ENCODE measurements at regions not wholly inside any gene's neighbourhood (a gene's known extent, or its start where the extent isn't known, plus 50 kb on each side); places are given as distances from the start of the nearest gene placed in this dataset.

GRCh38 chr10:2972216-2972615, 95.1 kb upstream of the PFKP start:
- WGBS, result 66% methylated on average over 7 of the region's 7 CpGs

GRCh38 chr10:2970190-2970823, 97.0 kb upstream of the PFKP start:
- Histone ChIP-seq H3K27ac (no peak overlapping the region), H3K9me3 (no peaks in the 10 kb centered on the region), H3K4me3 (no peak overlapping the region), H3K36me3 (no peaks in the 10 kb centered on the region), H3K4me1 (no peaks in the 10 kb centered on the region), H3K27me3 (no peaks in the 10 kb centered on the region)
- 83% methylated on average over 7 of the region's 7 CpGs for WGBS
- TF ChIP-seq EP300 (IDR thresholded peaks at IDR 0.05) (no peak), POLR2AphosphoS5 (IDR thresholded peaks at IDR 0.05) (no peak), POLR2A (IDR thresholded peaks at IDR 0.05) (no peak), CTCF (IDR thresholded peaks at IDR 0.05) (no peak)
- DNase-seq (ENCODE audit: low spot score in 2 of 2), result no peak

More at GRCh38 chr10:2972216-2972615, 95.1 kb upstream of the PFKP start:
- Histone ChIP-seq H3K36me3 (no peaks in the 10 kb centered on the region), H3K4me1 (no peaks in the 10 kb centered on the region), H3K27me3 (no peaks in the 10 kb centered on the region), H3K9me3 (no peaks in the 10 kb centered on the region), H3K4me3 (no peak overlapping the region), H3K27ac (no peak overlapping the region)
- no peak for TF ChIP-seq EP300 (IDR thresholded peaks at IDR 0.05)
- no peak for TF ChIP-seq CTCF (IDR thresholded peaks at IDR 0.05)
- TF ChIP-seq POLR2A (IDR thresholded peaks at IDR 0.05), result no peak
- no peak for TF ChIP-seq POLR2AphosphoS5 (IDR thresholded peaks at IDR 0.05)
- no peak for DNase-seq (ENCODE audit: low spot score in 2 of 2)

GRCh38 chr10:2968401-2969058, 98.8 kb upstream of the PFKP start:
- Histone ChIP-seq H3K4me3 (no peak overlapping the region), H3K36me3 (no peaks in the 10 kb centered on the region), H3K4me1 (no peaks in the 10 kb centered on the region), H3K9me3 (no peaks in the 10 kb centered on the region), H3K27me3 (no peaks in the 10 kb centered on the region), H3K27ac (no peak overlapping the region)
- no peak for DNase-seq (ENCODE audit: low spot score in 2 of 2)
- WGBS, result 63% methylated on average over 9 of the region's 9 CpGs
- TF ChIP-seq EP300 (IDR thresholded peaks at IDR 0.05) (no peak), CTCF (IDR thresholded peaks at IDR 0.05) (no peak), POLR2AphosphoS5 (IDR thresholded peaks at IDR 0.05) (no peak), POLR2A (IDR thresholded peaks at IDR 0.05) (no peak)

GRCh38 chr10:2966134-2966533, 101.2 kb upstream of the PFKP start:
- H3K4me1 ChIP-seq, result no peaks in the 10 kb centered on the region
- no peak for TF ChIP-seq POLR2AphosphoS5 (IDR thresholded peaks at IDR 0.05)
- TF ChIP-seq POLR2A (IDR thresholded peaks at IDR 0.05), result no peak
- no peak for TF ChIP-seq EP300 (IDR thresholded peaks at IDR 0.05)
- no peak for TF ChIP-seq CTCF (IDR thresholded peaks at IDR 0.05)
- no peak overlapping the region for H3K27ac ChIP-seq
- DNase-seq (ENCODE audit: low spot score in 2 of 2), result no peak
- H3K4me3 ChIP-seq, result no peak overlapping the region
- 63% methylated on average over 4 of the region's 4 CpGs for WGBS
- H3K9me3 ChIP-seq, result no peaks in the 10 kb centered on the region
- no peaks in the 10 kb centered on the region for H3K36me3 ChIP-seq
- H3K27me3 ChIP-seq, result no peaks in the 10 kb centered on the region

GRCh38 chr10:2964632-2965296, 102.6 kb upstream of the PFKP start:
- TF ChIP-seq POLR2AphosphoS5 (IDR thresholded peaks at IDR 0.05), result no peak
- TF ChIP-seq EP300 (IDR thresholded peaks at IDR 0.05), result no peak
- TF ChIP-seq CTCF (IDR thresholded peaks at IDR 0.05), result no peak
- TF ChIP-seq POLR2A (IDR thresholded peaks at IDR 0.05), result no peak
- WGBS, result 70% methylated on average over 5 of the region's 5 CpGs
- no peaks in the 10 kb centered on the region for H3K36me3 ChIP-seq
- H3K4me1 ChIP-seq, result no peaks in the 10 kb centered on the region
- no peaks in the 10 kb centered on the region for H3K27me3 ChIP-seq
- no peak overlapping the region for H3K27ac ChIP-seq
- H3K4me3 ChIP-seq, result no peak overlapping the region
- no peaks in the 10 kb centered on the region for H3K9me3 ChIP-seq
- DNase-seq (ENCODE audit: low spot score in 2 of 2), result no peak

Data from suprapubic skin (tissue), 4 donors.